Globus pallidus (tissue), 1 donor: ENCODE measurements at regions not wholly inside any gene's neighbourhood (a gene's known extent, or its start where the extent isn't known, plus 50 kb on each side); places are given as distances from the start of the nearest gene placed in this dataset.
"Not testable (repeated sequence)": the region's sequence is repeated elsewhere in the genome, so short reads cannot be mapped to it uniquely, and the experiment has no call there.

ENCODE experiments used
- DNase-seq: peaks from one replicate; pipeline ENCODE4 v3.0.0-alpha.2; 2015; ENCODE audit warnings: low spot score

GRCh38 chr2:186093174-186093573, 354.6 kb downstream of the FSIP2 start:
- DNase-seq = no peak

- DNase-seq = no peak
These were observed 360.2 kb downstream of the FSIP2 start for GRCh38 chr2:186098821-186099220.

GRCh38 chr2:186099826-186100225, 361.2 kb downstream of the FSIP2 start:
- DNase-seq = no peak

- DNase-seq = no peak
These were observed 362.0 kb downstream of the FSIP2 start for GRCh38 chr2:186100636-186101035.

- no peak for DNase-seq
These were observed 363.0 kb downstream of the FSIP2 start for GRCh38 chr2:186101616-186102015.

- no peak for DNase-seq
These were observed 364.7 kb downstream of the FSIP2 start for GRCh38 chr2:186103276-186103675.

- no peak for DNase-seq
These were observed 366.6 kb downstream of the FSIP2 start for GRCh38 chr2:186105016-186105724.

- DNase-seq = no peak
These were observed 369.9 kb downstream of the FSIP2 start for GRCh38 chr2:186108470-186108869.

GRCh38 chr2:186113284-186113683, 372.8 kb upstream of the ZC3H15 start:
- no peak for DNase-seq

GRCh38 chr2:186125156-186125555, 360.9 kb upstream of the ZC3H15 start:
- no peak for DNase-seq

- DNase-seq = no peak
These were observed 360.4 kb upstream of the ZC3H15 start for GRCh38 chr2:186125625-186126024.

- no peak for DNase-seq
These were observed 359.9 kb upstream of the ZC3H15 start for GRCh38 chr2:186126181-186126580.

- DNase-seq = no peak
These were observed 356.1 kb upstream of the ZC3H15 start for GRCh38 chr2:186129767-186130581.

GRCh38 chr2:186130748-186131641, 355.1 kb upstream of the ZC3H15 start:
- DNase-seq = no peak

GRCh38 chr2:186135686-186136085, 350.4 kb upstream of the ZC3H15 start:
- DNase-seq = no peak

- DNase-seq = no peak
These were observed 349.2 kb upstream of the ZC3H15 start for GRCh38 chr2:186136860-186137259.

- no peak for DNase-seq
These were observed 347.2 kb upstream of the ZC3H15 start for GRCh38 chr2:186138845-186139244.

GRCh38 chr2:186159101-186159500, 327.0 kb upstream of the ZC3H15 start:
- no peak for DNase-seq

GRCh38 chr2:186164325-186164724, 321.7 kb upstream of the ZC3H15 start:
- no peak for DNase-seq

GRCh38 chr2:186170693-186171092, 315.4 kb upstream of the ZC3H15 start:
- no peak for DNase-seq

- no peak for DNase-seq
These were observed 304.4 kb upstream of the ZC3H15 start for GRCh38 chr2:186181625-186182024.

- DNase-seq = not testable (repeated sequence)
These were observed 303.7 kb upstream of the ZC3H15 start for GRCh38 chr2:186182366-186182765.
